ENCODE measurements at regions not wholly inside any gene's neighbourhood (a gene's known extent, or its start where the extent isn't known, plus 50 kb on each side); places are given as distances from the start of the nearest gene placed in this dataset.

DNA sequence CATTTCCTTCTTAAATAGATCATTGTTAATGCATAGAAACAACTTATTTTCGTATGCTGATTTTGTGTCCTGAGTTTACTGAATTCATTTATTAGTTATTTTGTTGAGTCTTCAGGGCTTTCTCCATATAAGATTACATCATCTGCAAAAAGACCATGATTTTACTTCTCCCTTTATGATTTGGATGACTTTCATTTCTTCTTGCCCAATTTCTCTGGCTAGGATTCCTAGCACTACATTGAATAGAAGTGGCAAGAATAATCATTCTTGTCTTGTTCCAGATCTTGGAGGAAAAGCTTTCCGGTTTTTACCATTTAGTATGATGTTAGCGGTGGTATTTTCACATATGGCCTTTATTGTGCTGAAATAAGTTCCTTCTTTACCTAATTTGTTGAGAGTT, 303.0 kb upstream of the RTL1 start:
- TF ChIP-seq CTCF (IDR thresholded peaks at IDR 0.05) (no peak), SMC3 (IDR thresholded peaks at IDR 0.05; ENCODE audit: low read depth, low read length) (no peak)

Data from SK-N-SH (cell line).